K562 (cell line): ENCODE measurements at regions not wholly inside any gene's neighbourhood (a gene's known extent, or its start where the extent isn't known, plus 50 kb on each side); places are given as distances from the start of the nearest gene placed in this dataset.

Experiments used
- CTCF ChIP-seq, 3 experiments: IDR thresholded peaks in 2 of 3; conservative IDR thresholded peaks in 1 of 3; 2 replicates each; pipeline ENCODE4 v1.5.1; 2011 to 2012; ENCODE audit warnings: low read length in 3 of 3, mild to moderate bottlenecking in 3 of 3, control low read depth in 2 of 3, improper control_type of control experiment in 1 of 3, inconsistent platforms in 1 of 3, low read depth in 1 of 3, mixed read lengths in 1 of 3, moderate library complexity in 1 of 3; ENCODE audit not compliant: insufficient read depth in 2 of 3
- E2F1 ChIP-seq: sonication (generic); formaldehyde crosslinking; IDR thresholded peaks from 2 replicates; pipeline ENCODE4 v1.8.1; 2023; ENCODE audit warnings: mild to moderate bottlenecking, missing genetic modification reagents, moderate library complexity
- EGR1 ChIP-seq: fragments of 450-650 bp; conservative IDR thresholded peaks from 2 replicates; pipeline ENCODE4 v1.6.1; 2017; ENCODE audit warnings: mild to moderate bottlenecking
- POLR2A ChIP-seq: fragments of 450-650 bp; conservative IDR thresholded peaks from 2 replicates; pipeline ENCODE4 v1.6.1; 2016
- POLR2AphosphoS5 ChIP-seq: IDR thresholded peaks from 2 replicates; pipeline ENCODE4 v1.6.1; 2011; ENCODE audit warnings: mild to moderate bottlenecking, low read depth, low read length, moderate library complexity; ENCODE audit not compliant: control insufficient read depth, insufficient read depth
- SIX5 ChIP-seq, 2 experiments: IDR thresholded peaks; 2 replicates each; pipeline ENCODE4 v1.6.1; 2011; ENCODE audit warnings: low read length in 2 of 2, borderline replicate concordance in 1 of 2, low read depth in 1 of 2, mild to moderate bottlenecking in 1 of 2, moderate library complexity in 1 of 2; ENCODE audit not compliant: insufficient read depth in 1 of 2
- SOX6 ChIP-seq: fragments of 450-650 bp; IDR thresholded peaks from 2 replicates; pipeline ENCODE4 v1.6.1; 2014; ENCODE audit warnings: mild to moderate bottlenecking
- SP1 ChIP-seq: sonication (generic); formaldehyde crosslinking; IDR thresholded peaks from 2 replicates; pipeline ENCODE4 v1.8.1; 2022; ENCODE audit warnings: mild to moderate bottlenecking, missing genetic modification reagents
- SRF ChIP-seq, 2 experiments: fragments of 250-450, 450-650 bp in 1 of 2; sonication (Bioruptor Pico) in 1 of 2; sonication (generic) in 1 of 2; formaldehyde crosslinking; IDR thresholded peaks; 2 replicates each; pipeline versions ENCODE4 v1.5.0 to v1.5.1; 2020 to 2022; ENCODE audit warnings: mild to moderate bottlenecking in 1 of 2, missing genetic modification reagents in 1 of 2
- STAT6 ChIP-seq: sonication (generic); formaldehyde crosslinking; IDR thresholded peaks from 2 replicates; pipeline ENCODE4 v1.8.1; 2023; ENCODE audit warnings: mild to moderate bottlenecking, missing genetic modification reagents
- TBP ChIP-seq: optimal IDR thresholded peaks from 2 replicates; pipeline ENCODE3; 2011; ENCODE audit warnings: low read depth, low read length, improper control_type of control experiment

GRCh38 chr1:222370913-222371675 is 176.8 kb downstream of the HHIPL2 start:
- TF ChIP-seq SIX5 (IDR thresholded peaks at IDR 0.05; ENCODE audit: borderline replicate concordance in 1 of 2, insufficient read depth in 1 of 2, low read depth in 1 of 2, low read length in 2 of 2), result no peak
- no peak for TF ChIP-seq STAT6 (CRISPR knock-in tag)
- no peak for TF ChIP-seq SP1 (CRISPR knock-in tag)
- no peak for TF ChIP-seq E2F1 (CRISPR knock-in tag)
- TF ChIP-seq SOX6, result no peak
- TF ChIP-seq POLR2AphosphoS5, result no peak
- no peak for TF ChIP-seq EGR1
- TF ChIP-seq POLR2A, result no peak
- no peak for TF ChIP-seq CTCF (IDR thresholded peaks at IDR 0.05 in 2 of 3, conservative IDR thresholded peaks at IDR 0.05 in 1 of 3; ENCODE audit: insufficient read depth in 2 of 3, low read depth in 1 of 3, low read length in 3 of 3)
- no peak for TF ChIP-seq TBP
- no peak for TF ChIP-seq SRF (CRISPR knock-in tag; IDR thresholded peaks at IDR 0.05)
